ENCODE measurements at regions not wholly inside any gene's neighbourhood (a gene's known extent, or its start where the extent isn't known, plus 50 kb on each side); places are given as distances from the start of the nearest gene placed in this dataset.

GRCh38 chr12:65747338-65747737, 76.9 kb upstream of the HMGA2 start:
- ATAC-seq = no peak
- no peaks in the 10 kb centered on the region for H3K9me3 ChIP-seq
- no peak for DNase-seq
- TF ChIP-seq CTCF (IDR thresholded peaks at IDR 0.05) = no peak
- WGBS, 2 donors = 83 to 89% methylated on average over 3 of the region's 3 CpGs
- H3K27ac ChIP-seq = no peak overlapping the region
- intact Hi-C loops (cut with DNase I) = no loop called here
- peaks cover 0 to 45% (median 30%) of the 10 kb centered on the region in 7 donors for H3K27me3 ChIP-seq
- H3K4me3 ChIP-seq = no peak overlapping the region
- peaks cover 0 to 5% (median 0%) of the 10 kb centered on the region in 9 donors for H3K4me1 ChIP-seq
- no peaks in the 10 kb centered on the region for H3K36me3 ChIP-seq

GRCh38 chr12:65748332-65748731, 76.0 kb upstream of the HMGA2 start:
- no peak for TF ChIP-seq CTCF (IDR thresholded peaks at IDR 0.05)
- 90 to 97% methylated on average over 2 of the region's 2 CpGs for WGBS, 2 donors
- Histone ChIP-seq H3K27me3 (peaks cover 0 to 39% (median 21%) of the 10 kb centered on the region in 7 donors), H3K4me1 (no peaks in the 10 kb centered on the region), H3K27ac (no peak overlapping the region), H3K9me3 (no peaks in the 10 kb centered on the region), H3K4me3 (no peak overlapping the region), H3K36me3 (no peaks in the 10 kb centered on the region)
- no peak for DNase-seq
- intact Hi-C loops (cut with DNase I) = no loop called here
- no peak for ATAC-seq

- H3K4me3 ChIP-seq = no peak overlapping the region
- intact Hi-C loops (cut with DNase I) = no loop called here
- H3K9me3 ChIP-seq = no peaks in the 10 kb centered on the region
- H3K4me1 ChIP-seq = no peaks in the 10 kb centered on the region
- peaks cover 0 to 12% (median 11%) of the 10 kb centered on the region in 7 donors for H3K27me3 ChIP-seq
- no peak for TF ChIP-seq CTCF (IDR thresholded peaks at IDR 0.05)
- H3K36me3 ChIP-seq = no peaks in the 10 kb centered on the region
- WGBS, 2 donors = 86 to 87% methylated on average over 2 of the region's 2 CpGs
- DNase-seq (no peak), ATAC-seq (no peak)
- H3K27ac ChIP-seq = no peak overlapping the region
Measured at GRCh38 chr12:65754290-65754689, 70.0 kb upstream of the HMGA2 start.

- no peak for TF ChIP-seq CTCF (IDR thresholded peaks at IDR 0.05)
- no peak for ATAC-seq
- no peak for DNase-seq
- Histone ChIP-seq H3K9me3 (no peaks in the 10 kb centered on the region), H3K36me3 (no peaks in the 10 kb centered on the region), H3K4me1 (no peaks in the 10 kb centered on the region), H3K27ac (no peak overlapping the region), H3K4me3 (no peak overlapping the region), H3K27me3 (peaks cover 0 to 11% (median 8%) of the 10 kb centered on the region in 7 donors)
- intact Hi-C loops (cut with DNase I) = no loop called here
- 33 to 44% methylated on average over 8 of the region's 8 CpGs for whole genome bisulfite sequencing, 2 donors
Measured at GRCh38 chr12:65754744-65755595, 69.3 kb upstream of the HMGA2 start.

All from heart right ventricle (tissue), 16 donors.